GM06990 (cell line): ENCODE measurements at regions not wholly inside any gene's neighbourhood (a gene's known extent, or its start where the extent isn't known, plus 50 kb on each side); places are given as distances from the start of the nearest gene placed in this dataset.

Experiments
- DNase-seq: peaks from one replicate; pipeline ENCODE4 v3.0.0-alpha.2; 2011; ENCODE audit not compliant: insufficient read length; ENCODE audit errors: extremely low read depth
- H3K27me3 ChIP-seq: replicated peaks from 2 replicates; pipeline ENCODE4 v1.6.0; 2011; ENCODE audit warnings: low read length; ENCODE audit not compliant: control insufficient read depth, insufficient read depth
- H3K36me3 ChIP-seq: 2 replicates; pipeline ENCODE4 v1.5.1; 2011; ENCODE audit warnings: low read length; ENCODE audit not compliant: control insufficient read depth, insufficient read depth
- H3K4me3 ChIP-seq: replicated peaks from 2 replicates; pipeline ENCODE4 v1.5.1; 2011; ENCODE audit warnings: low read depth, mild to moderate bottlenecking, control low read depth, low read length
- TF ChIP-seq, protein P1 (sequence below): IDR thresholded peaks from 2 replicates; pipeline ENCODE4 v1.5.1; 2011; ENCODE audit warnings: low read length, control low read depth, mild to moderate bottlenecking, inconsistent platforms; ENCODE audit not compliant: insufficient read depth, poor library complexity, severe bottlenecking

DNA sequence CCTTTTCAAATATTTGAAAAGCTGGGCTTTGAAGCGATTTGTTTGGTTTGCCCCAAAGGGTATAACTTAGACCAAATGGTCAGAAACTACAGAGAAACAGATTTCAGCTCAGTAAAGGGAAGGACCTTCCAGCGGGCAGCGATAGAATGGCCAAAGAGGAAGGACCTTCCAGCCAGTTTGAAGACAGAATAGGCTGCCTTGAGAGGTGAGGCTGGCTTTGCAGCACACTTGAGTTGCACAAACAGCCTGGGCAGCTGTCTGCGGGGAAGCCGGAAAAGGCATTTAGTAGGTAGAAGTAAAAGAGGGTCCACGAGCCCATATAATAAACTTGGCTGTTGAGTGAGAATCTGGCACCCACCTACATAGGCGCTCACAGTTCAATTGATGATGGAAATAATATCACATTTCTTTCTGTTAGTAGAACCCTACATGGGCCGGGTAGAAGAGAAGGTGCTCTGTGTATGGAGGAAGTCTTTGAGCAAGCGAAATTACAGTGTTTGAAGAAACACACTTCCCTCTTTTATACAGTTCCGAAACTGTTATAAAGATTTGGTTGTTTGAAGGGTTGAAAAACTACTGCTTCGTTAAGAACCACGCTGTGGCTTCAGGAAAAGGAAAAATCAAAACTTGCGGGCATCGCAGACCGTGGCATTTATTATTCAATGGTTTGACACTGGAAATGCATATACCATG is 75.0 kb upstream of the SORBS2 start:
- DNase-seq, result no peak
- Histone ChIP-seq H3K4me3 (no peak overlapping the region), H3K27me3 (no peaks in the 10 kb centered on the region), H3K36me3 (no peaks in the 10 kb centered on the region)
- TF ChIP-seq, protein P1, sequence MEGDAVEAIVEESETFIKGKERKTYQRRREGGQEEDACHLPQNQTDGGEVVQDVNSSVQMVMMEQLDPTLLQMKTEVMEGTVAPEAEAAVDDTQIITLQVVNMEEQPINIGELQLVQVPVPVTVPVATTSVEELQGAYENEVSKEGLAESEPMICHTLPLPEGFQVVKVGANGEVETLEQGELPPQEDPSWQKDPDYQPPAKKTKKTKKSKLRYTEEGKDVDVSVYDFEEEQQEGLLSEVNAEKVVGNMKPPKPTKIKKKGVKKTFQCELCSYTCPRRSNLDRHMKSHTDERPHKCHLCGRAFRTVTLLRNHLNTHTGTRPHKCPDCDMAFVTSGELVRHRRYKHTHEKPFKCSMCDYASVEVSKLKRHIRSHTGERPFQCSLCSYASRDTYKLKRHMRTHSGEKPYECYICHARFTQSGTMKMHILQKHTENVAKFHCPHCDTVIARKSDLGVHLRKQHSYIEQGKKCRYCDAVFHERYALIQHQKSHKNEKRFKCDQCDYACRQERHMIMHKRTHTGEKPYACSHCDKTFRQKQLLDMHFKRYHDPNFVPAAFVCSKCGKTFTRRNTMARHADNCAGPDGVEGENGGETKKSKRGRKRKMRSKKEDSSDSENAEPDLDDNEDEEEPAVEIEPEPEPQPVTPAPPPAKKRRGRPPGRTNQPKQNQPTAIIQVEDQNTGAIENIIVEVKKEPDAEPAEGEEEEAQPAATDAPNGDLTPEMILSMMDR, result no peak

DNA sequence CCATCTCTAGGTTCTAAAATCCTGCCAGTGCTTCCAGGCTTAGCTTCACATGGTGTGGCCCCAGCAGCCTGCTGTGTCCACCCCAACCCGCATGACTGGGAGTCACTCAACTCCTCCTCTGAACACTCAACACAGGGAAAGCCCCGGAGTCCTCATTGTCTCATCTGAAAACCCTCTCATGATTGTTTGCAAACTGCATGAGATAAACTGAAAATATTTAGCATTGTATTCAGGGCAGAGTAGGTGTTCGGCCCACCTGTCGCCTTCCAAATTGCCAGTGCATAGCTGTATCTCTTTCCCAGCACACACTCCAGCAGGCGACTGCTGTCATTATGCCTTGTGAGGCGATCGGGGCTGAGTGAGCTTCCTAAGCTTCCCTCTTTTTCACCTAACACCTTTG is 76.7 kb upstream of the SORBS2 start:
- TF ChIP-seq, protein P1, result no peak
- H3K4me3 ChIP-seq, result no peak overlapping the region
- H3K36me3 ChIP-seq, result no peaks in the 10 kb centered on the region
- no peak for DNase-seq
- H3K27me3 ChIP-seq, result no peaks in the 10 kb centered on the region; the same call in 1 of the 2 replicates

DNA sequence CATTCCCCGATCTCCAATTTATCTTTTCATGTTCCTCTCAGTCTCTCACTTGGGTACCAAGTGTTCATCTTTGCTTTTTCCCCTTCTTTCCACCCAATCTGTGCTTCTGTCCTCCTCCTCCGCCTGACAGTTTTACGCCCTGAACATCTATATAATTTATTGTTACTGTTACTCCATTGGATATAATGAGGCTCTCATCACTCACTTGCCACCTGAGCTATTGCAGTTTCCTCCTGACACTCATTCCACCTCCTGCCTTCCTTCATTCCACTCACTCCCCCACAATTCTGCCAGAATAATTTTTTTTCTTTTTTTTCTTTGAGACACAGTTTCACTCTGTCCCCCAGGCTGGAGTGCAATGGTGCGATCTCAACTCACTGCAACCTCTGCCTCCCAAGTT is 77.6 kb upstream of the SORBS2 start:
- TF ChIP-seq, protein P1, result no peak
- Histone ChIP-seq H3K36me3 (no peaks in the 10 kb centered on the region), H3K4me3 (no peak overlapping the region), H3K27me3 (no peaks in the 10 kb centered on the region; the same call in 1 of the 2 replicates)
- DNase-seq, result no peak

DNA sequence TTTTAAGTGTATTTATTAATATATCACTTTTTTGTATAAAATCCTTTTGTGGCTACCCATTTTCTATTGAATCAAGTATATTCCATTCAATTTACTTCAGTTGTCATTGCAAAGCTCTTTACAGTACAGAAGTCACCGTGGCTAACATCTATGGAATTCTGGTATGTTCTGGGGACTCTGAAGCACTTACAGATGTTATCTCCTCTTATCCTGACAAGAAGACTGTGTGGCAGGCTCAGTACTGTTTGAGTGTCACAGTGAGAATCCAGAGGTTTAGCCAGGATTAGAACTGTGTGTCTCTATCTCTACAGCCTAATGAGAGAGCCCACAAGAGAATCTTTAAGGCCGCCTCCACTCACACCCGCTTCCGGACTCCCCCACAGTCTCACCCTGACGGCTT is 78.2 kb upstream of the SORBS2 start:
- H3K27me3 ChIP-seq, result no peaks in the 10 kb centered on the region; the same call in 1 of the 2 replicates
- TF ChIP-seq, protein P1, result no peak
- no peak overlapping the region for H3K4me3 ChIP-seq
- DNase-seq, result no peak
- H3K36me3 ChIP-seq, result no peaks in the 10 kb centered on the region

DNA sequence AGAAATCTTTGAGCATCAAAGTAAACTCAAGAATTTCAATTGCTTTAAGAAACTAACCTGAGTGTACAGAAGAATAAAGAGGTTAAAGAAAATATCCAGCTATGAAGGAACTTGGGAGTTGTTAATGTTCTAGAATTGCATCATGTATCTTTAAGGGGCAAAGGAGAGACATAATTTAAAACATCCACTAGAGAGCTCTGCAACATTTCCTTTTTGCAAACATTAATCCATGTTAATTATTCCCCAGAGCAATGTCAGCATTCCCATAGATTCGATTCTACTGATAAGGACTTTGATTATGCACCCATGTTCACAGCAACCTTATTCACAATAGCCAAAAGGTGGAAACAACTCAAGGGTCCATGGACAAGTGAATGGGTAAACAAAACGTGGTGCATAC is 80.2 kb upstream of the SORBS2 start:
- no peak for DNase-seq
- TF ChIP-seq, protein P1, result no peak
- no peak overlapping the region for H3K4me3 ChIP-seq
- H3K27me3 ChIP-seq, result no peaks in the 10 kb centered on the region; the same call in 1 of the 2 replicates
- no peaks in the 10 kb centered on the region for H3K36me3 ChIP-seq
